AG20443 (cell line): ENCODE measurements at regions not wholly inside any gene's neighbourhood (a gene's known extent, or its start where the extent isn't known, plus 50 kb on each side); places are given as distances from the start of the nearest gene placed in this dataset.

Source experiments
- DNase-seq: peaks from one replicate; pipeline ENCODE4 v3.0.0; 2012; ENCODE audit warnings: low spot score, mixed read lengths

GRCh38 chr16:86664522-86665318 lies 86.4 kb downstream of the FOXL1 start:
- peak; percentile 82 for DNase-seq

- DNase-seq, result no peak
Observed at GRCh38 chr16:86665319-86665675, 86.9 kb downstream of the FOXL1 start.

- no peak for DNase-seq
Observed at GRCh38 chr16:86665929-86666328, 87.6 kb downstream of the FOXL1 start.

GRCh38 chr16:86667035-86667434 lies 88.7 kb downstream of the FOXL1 start:
- DNase-seq, result no peak

GRCh38 chr16:86668136-86668910 lies 90.0 kb downstream of the FOXL1 start:
- DNase-seq, result peak; percentile 37

- DNase-seq, result no peak
Observed at GRCh38 chr16:86669285-86669805, 91.0 kb downstream of the FOXL1 start.

GRCh38 chr16:86669937-86670749 lies 91.8 kb downstream of the FOXL1 start:
- DNase-seq, result no peak

GRCh38 chr16:86670750-86671234 lies 92.4 kb downstream of the FOXL1 start:
- DNase-seq, result no peak

GRCh38 chr16:86671486-86672178 lies 93.3 kb downstream of the FOXL1 start:
- DNase-seq, result peak; percentile 34

GRCh38 chr16:86672179-86672863 lies 94.0 kb downstream of the FOXL1 start:
- no peak for DNase-seq

GRCh38 chr16:86673090-86673955 lies 95.0 kb downstream of the FOXL1 start:
- no peak for DNase-seq

- no peak for DNase-seq
Observed at GRCh38 chr16:86673956-86674453, 95.7 kb downstream of the FOXL1 start.

- peak; percentile 69 for DNase-seq
Observed at GRCh38 chr16:86676254-86676670, 97.9 kb downstream of the FOXL1 start.

GRCh38 chr16:86679490-86679889 lies 101.1 kb downstream of the FOXL1 start:
- no peak for DNase-seq

- DNase-seq, result peak; percentile 81
Observed at GRCh38 chr16:86680162-86680561, 101.8 kb downstream of the FOXL1 start.

- DNase-seq, result no peak
Observed at GRCh38 chr16:86680661-86681030, 102.3 kb downstream of the FOXL1 start.

- no peak for DNase-seq
Observed at GRCh38 chr16:86681031-86681756, 102.8 kb downstream of the FOXL1 start.

GRCh38 chr16:86681757-86682106 lies 103.4 kb downstream of the FOXL1 start:
- no peak for DNase-seq

GRCh38 chr16:86682219-86682904 lies 104.0 kb downstream of the FOXL1 start:
- DNase-seq, result no peak
